ENCODE measurements at regions not wholly inside any gene's neighbourhood (a gene's known extent, or its start where the extent isn't known, plus 50 kb on each side); places are given as distances from the start of the nearest gene placed in this dataset.
"Not testable (repeated sequence)": the region's sequence is repeated elsewhere in the genome, so short reads cannot be mapped to it uniquely, and the experiment has no call there.

- DNase-seq, result no peak
Measured at GRCh38 chr1:244301595-244302130, 150.0 kb downstream of the ADSS2 start.

GRCh38 chr1:244302876-244303609, 148.7 kb downstream of the ADSS2 start:
- DNase-seq, result no peak

- no peak for DNase-seq
Measured at GRCh38 chr1:244303610-244303969, 148.1 kb downstream of the ADSS2 start.

- no peak for DNase-seq
Measured at GRCh38 chr1:244304156-244304555, 147.6 kb downstream of the ADSS2 start.

- DNase-seq, result no peak
Measured at GRCh38 chr1:244304656-244305055, 147.1 kb downstream of the ADSS2 start.

GRCh38 chr1:244305776-244306341, 145.8 kb downstream of the ADSS2 start:
- no peak for DNase-seq

GRCh38 chr1:244306544-244306943, 145.2 kb downstream of the ADSS2 start:
- DNase-seq, result no peak

- DNase-seq, result not testable (repeated sequence)
Measured at GRCh38 chr1:244309191-244309590, 142.5 kb downstream of the ADSS2 start.

GRCh38 chr1:244311784-244312532, 139.8 kb downstream of the ADSS2 start:
- DNase-seq, result no peak

- no peak for DNase-seq
Measured at GRCh38 chr1:244313346-244313745, 138.4 kb downstream of the ADSS2 start.

- DNase-seq, result no peak
Measured at GRCh38 chr1:244314921-244315559, 136.7 kb downstream of the ADSS2 start.

- no peak for DNase-seq
Measured at GRCh38 chr1:244315996-244316395, 135.7 kb downstream of the ADSS2 start.

- no peak for DNase-seq
Measured at GRCh38 chr1:244316407-244316806, 135.3 kb downstream of the ADSS2 start.

- no peak for DNase-seq
Measured at GRCh38 chr1:244316986-244317655, 134.6 kb downstream of the ADSS2 start.

GRCh38 chr1:244318078-244318477, 133.6 kb downstream of the ADSS2 start:
- DNase-seq, result no peak

GRCh38 chr1:244318512-244318911, 133.2 kb downstream of the ADSS2 start:
- DNase-seq, result no peak

- no peak for DNase-seq
Measured at GRCh38 chr1:244319283-244320132, 132.2 kb downstream of the ADSS2 start.

GRCh38 chr1:244322181-244322580, 129.5 kb downstream of the ADSS2 start:
- no peak for DNase-seq

- no peak for DNase-seq
Measured at GRCh38 chr1:244322791-244323521, 128.8 kb downstream of the ADSS2 start.

GRCh38 chr1:244324176-244324883, 127.4 kb downstream of the ADSS2 start:
- no peak for DNase-seq
